GM12874 (cell line): ENCODE measurements at regions not wholly inside any gene's neighbourhood (a gene's known extent, or its start where the extent isn't known, plus 50 kb on each side); places are given as distances from the start of the nearest gene placed in this dataset.

Source experiments
- TF ChIP-seq, protein P1 (sequence below): IDR thresholded peaks from 2 replicates; pipeline ENCODE4 v1.5.1; 2011; ENCODE audit warnings: low read depth, mild to moderate bottlenecking, control low read depth, low read length, moderate library complexity; ENCODE audit not compliant: insufficient read depth

DNA sequence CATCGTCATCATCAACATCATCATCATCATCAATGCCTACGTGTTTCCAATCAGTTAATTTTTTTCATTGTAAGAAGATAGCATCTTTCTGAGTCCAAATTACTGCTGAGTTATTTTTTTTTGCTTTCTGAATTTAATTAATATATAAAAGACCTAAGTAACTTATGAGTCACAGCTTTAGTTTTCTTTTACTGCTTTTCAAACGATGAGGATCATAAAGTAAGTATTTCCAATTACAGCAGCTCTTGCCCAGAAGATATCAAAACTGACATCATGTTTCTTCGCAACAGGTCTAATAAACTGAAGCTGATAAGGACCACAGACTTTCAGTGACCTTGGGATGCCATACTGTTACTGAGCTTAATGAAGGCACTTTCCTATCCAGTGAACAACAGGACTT is 442.2 kb downstream of the DSEL start:
- TF ChIP-seq, protein P1, sequence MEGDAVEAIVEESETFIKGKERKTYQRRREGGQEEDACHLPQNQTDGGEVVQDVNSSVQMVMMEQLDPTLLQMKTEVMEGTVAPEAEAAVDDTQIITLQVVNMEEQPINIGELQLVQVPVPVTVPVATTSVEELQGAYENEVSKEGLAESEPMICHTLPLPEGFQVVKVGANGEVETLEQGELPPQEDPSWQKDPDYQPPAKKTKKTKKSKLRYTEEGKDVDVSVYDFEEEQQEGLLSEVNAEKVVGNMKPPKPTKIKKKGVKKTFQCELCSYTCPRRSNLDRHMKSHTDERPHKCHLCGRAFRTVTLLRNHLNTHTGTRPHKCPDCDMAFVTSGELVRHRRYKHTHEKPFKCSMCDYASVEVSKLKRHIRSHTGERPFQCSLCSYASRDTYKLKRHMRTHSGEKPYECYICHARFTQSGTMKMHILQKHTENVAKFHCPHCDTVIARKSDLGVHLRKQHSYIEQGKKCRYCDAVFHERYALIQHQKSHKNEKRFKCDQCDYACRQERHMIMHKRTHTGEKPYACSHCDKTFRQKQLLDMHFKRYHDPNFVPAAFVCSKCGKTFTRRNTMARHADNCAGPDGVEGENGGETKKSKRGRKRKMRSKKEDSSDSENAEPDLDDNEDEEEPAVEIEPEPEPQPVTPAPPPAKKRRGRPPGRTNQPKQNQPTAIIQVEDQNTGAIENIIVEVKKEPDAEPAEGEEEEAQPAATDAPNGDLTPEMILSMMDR, result no peak

DNA sequence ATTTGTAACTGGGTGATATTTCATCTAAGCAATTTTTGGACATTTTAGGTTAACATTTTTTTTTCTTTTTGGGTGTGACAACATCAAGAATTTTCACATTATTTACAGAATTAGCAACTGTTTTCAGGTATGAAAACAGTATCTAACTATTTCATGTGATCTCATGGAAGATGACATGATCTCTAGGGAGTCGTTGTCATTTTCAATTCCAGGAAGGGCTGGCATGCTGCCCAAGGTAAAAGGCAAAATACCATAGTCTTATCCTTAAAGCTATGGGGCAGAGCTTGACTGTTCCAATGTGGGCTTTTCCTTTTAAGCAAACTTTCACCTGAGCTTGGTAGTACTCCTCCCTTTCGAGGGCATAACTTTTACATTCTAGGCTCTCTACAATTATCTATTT is 443.7 kb downstream of the DSEL start:
- TF ChIP-seq, protein P1, result no peak

DNA sequence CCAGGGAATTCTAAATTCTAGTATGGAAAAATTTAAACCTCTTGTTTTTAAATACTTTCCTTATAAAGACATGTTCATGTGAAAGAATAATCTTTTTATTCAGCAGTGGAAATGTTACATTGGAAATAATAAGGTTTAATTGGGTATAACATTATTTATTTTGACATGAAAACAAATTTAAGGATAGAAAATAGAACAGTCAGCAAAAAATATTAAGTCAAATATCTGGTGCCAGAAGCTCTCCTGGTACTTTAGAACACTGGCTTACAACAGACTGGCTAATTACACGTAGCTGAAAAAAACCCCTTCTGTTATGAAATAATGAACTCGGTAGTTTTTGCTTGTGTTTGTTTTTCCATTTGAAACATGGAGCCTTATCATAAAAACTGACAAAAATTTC is 447.9 kb downstream of the DSEL start:
- TF ChIP-seq, protein P1, result no peak

DNA sequence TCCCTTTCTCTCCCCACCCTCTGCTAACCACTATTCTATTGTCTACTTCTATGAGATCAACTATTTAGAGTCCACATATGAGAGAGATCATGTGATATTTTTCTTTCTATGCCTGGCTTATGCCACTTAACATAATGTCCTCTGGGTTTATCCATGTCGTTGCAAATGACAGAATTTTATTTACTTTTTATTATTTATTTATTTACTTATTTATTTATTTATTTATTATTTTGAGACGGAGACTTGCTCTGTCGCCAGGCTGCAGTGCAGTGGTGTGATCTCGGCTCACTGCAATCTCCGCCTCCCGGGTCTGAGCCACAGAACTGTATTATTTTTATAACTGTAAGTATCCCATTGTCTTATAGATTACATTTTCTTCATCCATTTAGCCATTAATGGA is 443.4 kb upstream of the CDH19 start:
- TF ChIP-seq, protein P1, result no peak

DNA sequence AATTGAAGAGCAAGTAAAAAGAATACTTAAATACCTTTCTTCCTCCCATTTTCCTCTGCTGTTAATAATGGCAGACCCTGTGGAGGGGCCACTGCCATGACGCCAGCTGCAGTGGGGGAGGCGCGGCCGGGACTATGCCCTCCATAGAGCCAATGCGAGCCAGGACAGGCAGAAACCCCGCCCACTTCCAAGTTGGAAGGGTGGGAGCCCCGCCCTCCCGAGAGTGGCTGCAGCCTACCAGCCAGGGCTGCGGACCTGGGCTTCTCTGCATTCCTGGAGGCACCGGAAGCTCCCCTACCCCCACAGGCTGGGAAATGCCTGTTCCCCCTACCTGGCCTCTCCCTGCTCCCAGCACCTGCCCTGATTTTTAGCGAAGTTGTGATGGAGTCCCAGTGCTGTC is 439.4 kb upstream of the CDH19 start:
- TF ChIP-seq, protein P1, result no peak

DNA sequence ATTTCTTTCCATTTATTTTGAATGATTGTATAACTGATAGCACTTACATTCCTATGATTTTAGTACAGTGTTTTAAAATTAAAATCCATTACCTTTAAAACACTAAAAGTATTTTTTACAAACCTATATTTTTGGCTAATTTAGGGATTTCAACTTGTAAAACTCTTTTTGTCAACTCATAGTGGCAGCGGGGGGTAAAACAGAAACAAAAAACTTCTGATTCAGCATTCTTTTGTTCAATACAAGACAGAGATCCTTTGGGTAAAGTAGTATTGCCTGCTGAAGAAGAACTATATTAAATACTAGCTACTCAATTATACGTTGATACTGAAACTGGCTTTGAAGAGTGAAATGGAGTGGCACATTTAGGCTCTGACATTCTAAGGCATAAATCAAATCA is 437.4 kb upstream of the CDH19 start:
- TF ChIP-seq, protein P1, result no peak

DNA sequence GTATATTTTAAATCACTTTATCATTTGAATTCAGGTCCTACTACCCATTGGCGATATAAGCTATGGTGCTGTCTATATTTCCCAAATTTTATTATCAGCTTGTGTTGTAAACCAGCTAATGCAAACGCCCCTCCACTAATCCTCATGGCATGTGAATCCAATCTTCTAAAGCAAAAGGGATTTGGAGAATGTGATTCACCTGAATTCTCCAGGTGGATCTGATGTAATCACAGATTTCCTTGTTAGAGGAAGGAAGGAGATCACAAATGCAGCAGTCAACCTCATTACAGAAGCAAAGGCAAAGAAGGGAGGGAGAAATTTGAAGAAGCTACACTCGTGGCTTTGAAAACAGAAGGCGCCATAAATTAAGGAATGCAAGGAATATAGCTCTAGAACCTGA is 431.1 kb upstream of the CDH19 start:
- TF ChIP-seq, protein P1, result no peak

DNA sequence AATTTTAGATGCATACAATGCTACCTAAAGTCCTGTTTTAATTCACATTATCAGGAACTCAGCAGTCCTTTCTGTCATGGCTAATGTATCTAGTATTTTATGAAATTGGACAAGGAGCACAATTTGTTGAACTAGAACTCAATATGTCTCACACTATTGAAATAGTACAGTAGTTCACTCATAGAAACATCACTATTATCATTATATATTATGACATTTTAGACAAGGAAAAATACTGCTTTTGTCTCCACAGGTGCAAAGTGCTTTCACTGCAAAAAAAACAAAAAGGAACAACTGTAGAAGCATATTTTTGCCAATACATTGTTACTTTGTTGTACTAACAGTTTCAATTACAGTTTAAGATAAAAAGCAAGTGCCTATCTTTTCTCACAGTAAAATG is 419.2 kb upstream of the CDH19 start:
- TF ChIP-seq, protein P1, result no peak
